Panc1 (cell line): ENCODE measurements at regions not wholly inside any gene's neighbourhood (a gene's known extent, or its start where the extent isn't known, plus 50 kb on each side); places are given as distances from the start of the nearest gene placed in this dataset.

ENCODE experiments used
- ATAC-seq: fragments of 200-7000 bp; cut with Tn5 transposase; 2 replicates; pipeline ENCODE4 v1.9.1; 2020; ENCODE audit warnings: mild to moderate bottlenecking, moderate library complexity
- BruUV-seq: library from RNA; stranded (reverse); fragments of 400-500 nt; replicated peaks from 2 replicates; lab custom pipeline; 2021; lab: Mats Ljungman, UMichigan
- CTCF ChIA-PET: fragments of 300-600 bp; sonication (Branson Sonifier 250); formaldehyde crosslinking; loops from one replicate; lab custom pipeline; 2022; ENCODE audit warnings: antibody characterized with exemption; lab: Charles Lee
- POLR2A ChIA-PET: fragments of 300-600 bp; sonication (Branson Sonifier 250); formaldehyde crosslinking; loops from one replicate; lab custom pipeline; 2022; ENCODE audit warnings: antibody characterized with exemption; lab: Charles Lee
- DNase-seq: peaks from one replicate; pipeline ENCODE4 v3.0.0-alpha.2; 2010; ENCODE audit warnings: low read depth, low spot score
- H3K27ac ChIP-seq: 2 replicates; pipeline ENCODE4 v1.5.1; 2011; ENCODE audit warnings: mild to moderate bottlenecking, low read length, inconsistent platforms
- H3K27me3 ChIP-seq: fragments of 200-500 bp; sonication (Bioruptor generic); 2 replicates; pipeline ENCODE4 v1.6.0; 2014; ENCODE audit warnings: low read length, inconsistent platforms; ENCODE audit not compliant: control insufficient read depth, insufficient read depth
- H3K36me3 ChIP-seq: fragments of 200-500 bp; sonication (Bioruptor generic); 2 replicates; pipeline ENCODE4 v1.5.1; 2014; ENCODE audit warnings: inconsistent platforms, mild to moderate bottlenecking, low read length, moderate library complexity; ENCODE audit not compliant: control insufficient read depth, insufficient read depth
- H3K4me1 ChIP-seq: 2 replicates; pipeline ENCODE4 v1.5.1; 2011; ENCODE audit warnings: inconsistent platforms, mild to moderate bottlenecking, low read length, moderate library complexity; ENCODE audit not compliant: control insufficient read depth, insufficient read depth
- H3K4me3 ChIP-seq, 2 experiments: 2 replicates each; pipeline ENCODE4 v1.5.1; 2011 to 2012; ENCODE audit warnings: low read depth in 2 of 2, low read length in 2 of 2, mild to moderate bottlenecking in 2 of 2, inconsistent platforms in 1 of 2, moderate library complexity in 1 of 2
- H3K9me3 ChIP-seq: fragments of 200-500 bp; sonication (Bioruptor generic); 2 replicates; pipeline ENCODE4 v1.5.1; 2014; ENCODE audit warnings: low read depth, mild to moderate bottlenecking, inconsistent platforms, low read length, moderate library complexity; ENCODE audit not compliant: control insufficient read depth, insufficient read depth
- CTCF ChIP-seq: fragments of 450-650 bp; IDR thresholded peaks from 2 replicates; pipeline ENCODE4 v1.5.1; 2017; ENCODE audit warnings: mild to moderate bottlenecking
- POLR2AphosphoS5 ChIP-seq: IDR thresholded peaks from 2 replicates; pipeline ENCODE4 v1.6.1; 2012; ENCODE audit warnings: mild to moderate bottlenecking, low read depth, low read length, moderate library complexity
- REST ChIP-seq, 2 experiments: IDR thresholded peaks; 2 replicates each; pipeline ENCODE4 v1.6.1; 2011 to 2012; ENCODE audit warnings: low read depth in 2 of 2, control low read depth in 1 of 2, low read length in 1 of 2, mild to moderate bottlenecking in 1 of 2, moderate library complexity in 1 of 2; ENCODE audit not compliant: insufficient read depth in 1 of 2
- SIN3A ChIP-seq: IDR thresholded peaks from 2 replicates; pipeline ENCODE4 v1.6.1; 2012; ENCODE audit warnings: low read depth, mild to moderate bottlenecking, low read length, moderate library complexity, borderline replicate concordance; ENCODE audit not compliant: insufficient read depth
- TCF7L2 ChIP-seq: IDR thresholded peaks from 2 replicates; pipeline ENCODE4 v1.6.1; 2011; ENCODE audit warnings: mild to moderate bottlenecking, low read depth, low read length, inconsistent platforms
- in situ Hi-C: cut with HindIII; loops from 2 replicates; pipeline ENCODE4 v1.10.0; 2016; ENCODE audit warnings: low sequenced_read_pairs, low pct_unique_long_range_greater_than_20kb
- intact Hi-C: fragments of 100-400 bp; cut with micrococcal nuclease; formaldehyde crosslinking; loops from one replicate; pipeline ENCODE4 v1.10.0; 2022; ENCODE audit not compliant: unreplicated experiment

- POLR2A ChIA-PET = no interaction called here
- DNase-seq (no peak), ATAC-seq (no peak)
- H3K36me3 ChIP-seq = no peaks in the 10 kb centered on the region
- no peaks in the 10 kb centered on the region for H3K27me3 ChIP-seq
- intact Hi-C loops = no loop called here
- H3K27ac ChIP-seq = no peak overlapping the region
- CTCF ChIA-PET = no interaction called here
- BruUV-seq = no TSS peak
- TF ChIP-seq SIN3A = no peak
- TF ChIP-seq TCF7L2 = no peak
- H3K4me1 ChIP-seq = no peaks in the 10 kb centered on the region
- in situ Hi-C loops = no loop called here
- H3K9me3 ChIP-seq = no peaks in the 10 kb centered on the region
- no peak overlapping the region for H3K4me3 ChIP-seq
These were observed 406.9 kb upstream of the ADAMTS9 start for GRCh38 chr3:65094723-65095122.

- Histone ChIP-seq H3K4me3 (no peak overlapping the region), H3K4me1 (no peaks in the 10 kb centered on the region), H3K9me3 (no peaks in the 10 kb centered on the region), H3K36me3 (no peaks in the 10 kb centered on the region), H3K27me3 (no peaks in the 10 kb centered on the region), H3K27ac (no peak overlapping the region)
- intact Hi-C loops (no loop called here), in situ Hi-C loops (no loop called here)
- TF ChIP-seq TCF7L2 (no peak), POLR2AphosphoS5 (no peak), CTCF (no peak), SIN3A (no peak), REST (IDR thresholded peaks at IDR 0.05; ENCODE audit: insufficient read depth in 1 of 2, low read depth in 2 of 2, low read length in 1 of 2) (no peak)
- CTCF ChIA-PET = no interaction called here
- DNase-seq (no peak), ATAC-seq (no peak)
- POLR2A ChIA-PET = no interaction called here
- no TSS peak for BruUV-seq
These were observed 405.8 kb upstream of the ADAMTS9 start for GRCh38 chr3:65093641-65094040.

- Histone ChIP-seq H3K4me1 (no peaks in the 10 kb centered on the region), H3K27ac (no peak overlapping the region), H3K4me3 (no peak overlapping the region), H3K9me3 (no peaks in the 10 kb centered on the region), H3K36me3 (no peaks in the 10 kb centered on the region), H3K27me3 (no peaks in the 10 kb centered on the region)
- intact Hi-C loops = no loop called here
- DNase-seq (no peak), ATAC-seq (no peak)
- BruUV-seq = no TSS peak
- POLR2A ChIA-PET = no interaction called here
- in situ Hi-C loops = no loop called here
- CTCF ChIA-PET = no interaction called here
- TF ChIP-seq POLR2AphosphoS5 (no peak), REST (IDR thresholded peaks at IDR 0.05; ENCODE audit: insufficient read depth in 1 of 2, low read depth in 2 of 2, low read length in 1 of 2) (no peak)
These were observed 403.8 kb upstream of the ADAMTS9 start for GRCh38 chr3:65091565-65091964.
